Fibroblast of lung (primary cell): ENCODE measurements at regions not wholly inside any gene's neighbourhood (a gene's known extent, or its start where the extent isn't known, plus 50 kb on each side); places are given as distances from the start of the nearest gene placed in this dataset.

ENCODE experiments used
- EZH2 ChIP-seq: IDR thresholded peaks from 2 replicates; pipeline ENCODE4 v1.5.1; 2012; ENCODE audit warnings: low read length, control low read depth, mild to moderate bottlenecking; ENCODE audit errors: missing control alignments
- TF ChIP-seq, protein P1 (sequence below), 2 donors: IDR thresholded peaks in 1 of 2; conservative IDR thresholded peaks in 1 of 2; 1 replicate in 1 of 2; 2 replicates in 1 of 2; pipeline ENCODE4 v1.5.1; 2011 to 2012; ENCODE audit warnings: low read length in 2 of 2, control low read depth in 1 of 2, inconsistent platforms in 1 of 2, low read depth in 1 of 2, mild to moderate bottlenecking in 1 of 2

DNA sequence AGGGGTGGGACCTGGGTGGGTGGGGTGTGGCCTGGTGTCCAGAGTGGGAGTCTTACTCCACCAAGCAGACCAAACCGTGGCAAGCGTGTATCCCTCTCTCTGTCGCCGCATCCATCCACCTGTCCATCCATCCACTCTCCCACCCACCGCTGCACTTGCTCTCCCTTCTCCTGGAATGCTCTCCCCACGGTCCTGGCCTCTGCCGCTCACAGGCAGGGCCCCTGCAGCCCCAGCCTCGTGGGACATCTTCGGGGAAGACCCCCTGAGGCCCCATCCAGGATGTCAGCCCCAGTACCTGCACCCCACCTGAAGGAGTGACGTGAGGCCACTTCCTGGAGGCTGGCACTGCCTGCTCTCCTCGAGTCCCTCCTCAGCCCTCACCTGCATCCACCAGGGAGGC, 189.5 kb upstream of the GSE1 start:
- TF ChIP-seq, protein P1, sequence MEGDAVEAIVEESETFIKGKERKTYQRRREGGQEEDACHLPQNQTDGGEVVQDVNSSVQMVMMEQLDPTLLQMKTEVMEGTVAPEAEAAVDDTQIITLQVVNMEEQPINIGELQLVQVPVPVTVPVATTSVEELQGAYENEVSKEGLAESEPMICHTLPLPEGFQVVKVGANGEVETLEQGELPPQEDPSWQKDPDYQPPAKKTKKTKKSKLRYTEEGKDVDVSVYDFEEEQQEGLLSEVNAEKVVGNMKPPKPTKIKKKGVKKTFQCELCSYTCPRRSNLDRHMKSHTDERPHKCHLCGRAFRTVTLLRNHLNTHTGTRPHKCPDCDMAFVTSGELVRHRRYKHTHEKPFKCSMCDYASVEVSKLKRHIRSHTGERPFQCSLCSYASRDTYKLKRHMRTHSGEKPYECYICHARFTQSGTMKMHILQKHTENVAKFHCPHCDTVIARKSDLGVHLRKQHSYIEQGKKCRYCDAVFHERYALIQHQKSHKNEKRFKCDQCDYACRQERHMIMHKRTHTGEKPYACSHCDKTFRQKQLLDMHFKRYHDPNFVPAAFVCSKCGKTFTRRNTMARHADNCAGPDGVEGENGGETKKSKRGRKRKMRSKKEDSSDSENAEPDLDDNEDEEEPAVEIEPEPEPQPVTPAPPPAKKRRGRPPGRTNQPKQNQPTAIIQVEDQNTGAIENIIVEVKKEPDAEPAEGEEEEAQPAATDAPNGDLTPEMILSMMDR (conservative IDR thresholded peaks at IDR 0.05 in 1 of 2, IDR thresholded peaks at IDR 0.05 in 1 of 2; ENCODE audit: low read depth in 1 of 2, low read length in 2 of 2) = no peak
- TF ChIP-seq EZH2 = no peak
